GM21447 (cell line): ENCODE measurements at regions not wholly inside any gene's neighbourhood (a gene's known extent, or its start where the extent isn't known, plus 50 kb on each side); places are given as distances from the start of the nearest gene placed in this dataset.
"Not testable (repeated sequence)": the region's sequence is repeated elsewhere in the genome, so short reads cannot be mapped to it uniquely, and the experiment has no call there.

Experiments
- ATAC-seq: cut with Tn5 transposase; IDR thresholded peaks from one replicate; pipeline ENCODE4 v1.9.1; 2021; ENCODE audit not compliant: unreplicated experiment

DNA sequence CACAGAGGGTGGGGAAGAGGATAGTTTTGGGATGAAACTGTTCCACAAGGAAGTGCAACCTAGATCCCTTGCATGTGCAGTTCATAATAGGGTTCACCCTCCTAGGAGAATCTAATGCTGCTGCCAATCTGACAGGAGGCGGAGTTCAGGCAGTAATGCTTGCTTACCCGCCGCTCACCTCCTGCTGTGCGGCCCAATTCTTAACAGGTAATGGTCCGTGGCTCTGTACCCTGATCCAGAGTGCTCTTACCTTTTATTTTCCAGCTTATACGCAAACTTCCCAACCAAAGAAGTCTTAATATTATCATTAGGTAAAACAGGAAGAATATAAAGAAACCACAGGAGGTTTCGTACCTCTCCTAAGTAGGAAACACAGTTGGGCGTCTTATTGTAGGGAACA lies 82.7 kb upstream of the CD302 start:
- no peak for ATAC-seq

DNA sequence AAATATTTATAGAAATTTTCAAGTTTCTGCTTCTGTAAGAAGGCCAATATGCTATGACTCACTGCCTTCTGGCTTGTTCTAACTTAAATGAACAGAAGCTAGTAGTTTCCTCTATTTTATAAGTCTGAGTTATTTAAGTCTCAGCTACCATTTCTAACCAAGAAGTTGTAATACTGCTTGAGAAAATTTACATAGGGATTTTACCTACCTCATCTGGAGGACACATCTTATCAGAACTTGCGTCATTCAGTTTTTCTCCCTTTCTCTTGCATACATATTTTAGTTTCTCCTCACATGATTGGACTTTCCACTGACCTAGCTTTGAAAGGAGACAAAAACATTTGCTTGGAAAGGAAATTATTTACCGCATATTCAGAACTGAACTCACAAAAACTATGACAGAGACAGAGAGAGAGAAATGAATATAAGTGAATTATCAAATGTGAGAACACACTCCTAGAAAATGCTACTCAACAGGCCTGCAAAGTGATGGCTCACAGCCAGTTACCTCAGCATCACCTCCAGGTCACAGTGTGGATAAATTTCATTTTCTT lies 81.1 kb upstream of the CD302 start:
- peak; percentile 91 for ATAC-seq

DNA sequence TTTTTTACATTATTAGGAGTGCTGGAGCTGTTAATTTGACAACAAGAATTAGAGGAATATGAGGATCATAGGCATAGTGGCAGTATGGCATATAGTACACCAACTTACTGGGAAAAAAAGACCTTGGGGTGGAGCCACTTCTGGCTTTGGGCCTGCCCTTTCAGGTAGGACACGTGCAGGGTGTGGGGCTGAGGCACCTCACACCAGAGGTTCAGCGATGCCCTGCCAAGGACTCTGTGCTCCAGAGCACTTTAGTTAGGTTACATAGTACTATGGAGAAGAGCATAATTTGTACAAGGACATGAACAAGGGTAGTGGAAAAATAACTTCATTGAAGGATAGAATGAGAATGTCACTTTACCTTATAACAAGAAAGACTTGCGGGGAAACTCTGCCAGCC lies 77.1 kb upstream of the CD302 start:
- no peak for ATAC-seq

DNA sequence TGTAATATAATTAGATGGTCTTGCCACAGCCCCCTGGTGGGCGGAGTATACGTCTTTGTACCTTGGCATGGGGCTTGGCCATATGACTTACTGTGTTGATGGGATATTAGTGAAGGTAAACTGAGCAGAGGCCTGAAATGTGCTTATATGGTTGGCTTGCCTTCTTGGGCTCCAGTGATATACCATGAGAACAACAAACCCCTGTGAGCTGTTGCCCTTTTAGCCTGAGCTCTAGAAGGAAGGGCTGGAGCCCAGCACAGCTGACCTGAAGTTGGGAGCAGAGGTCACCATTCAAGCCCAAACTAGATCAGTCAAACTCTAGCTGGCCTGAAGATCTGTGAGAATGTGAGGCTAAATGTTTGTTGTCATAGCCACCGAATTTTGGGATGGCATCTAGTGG lies 75.2 kb upstream of the CD302 start:
- no peak for ATAC-seq

DNA sequence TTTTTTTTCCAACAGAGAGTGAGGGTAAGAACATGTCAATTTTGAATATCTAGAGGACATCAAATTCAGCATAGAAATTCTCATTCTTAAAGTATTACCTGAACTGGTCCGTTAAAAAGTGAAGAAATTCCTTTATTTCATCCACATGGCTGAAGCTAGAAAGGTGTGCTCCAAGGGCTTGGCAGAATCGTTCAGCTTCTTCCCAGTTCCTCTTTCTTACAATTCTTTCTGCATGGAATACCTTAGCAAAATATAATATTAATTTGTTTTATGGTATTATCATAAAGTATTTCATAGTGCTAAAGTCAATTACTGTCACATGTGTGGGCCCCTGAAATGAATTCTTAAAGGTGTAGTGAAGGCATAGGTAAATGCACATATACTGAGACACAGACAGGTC lies 74.3 kb upstream of the CD302 start:
- no peak for ATAC-seq

DNA sequence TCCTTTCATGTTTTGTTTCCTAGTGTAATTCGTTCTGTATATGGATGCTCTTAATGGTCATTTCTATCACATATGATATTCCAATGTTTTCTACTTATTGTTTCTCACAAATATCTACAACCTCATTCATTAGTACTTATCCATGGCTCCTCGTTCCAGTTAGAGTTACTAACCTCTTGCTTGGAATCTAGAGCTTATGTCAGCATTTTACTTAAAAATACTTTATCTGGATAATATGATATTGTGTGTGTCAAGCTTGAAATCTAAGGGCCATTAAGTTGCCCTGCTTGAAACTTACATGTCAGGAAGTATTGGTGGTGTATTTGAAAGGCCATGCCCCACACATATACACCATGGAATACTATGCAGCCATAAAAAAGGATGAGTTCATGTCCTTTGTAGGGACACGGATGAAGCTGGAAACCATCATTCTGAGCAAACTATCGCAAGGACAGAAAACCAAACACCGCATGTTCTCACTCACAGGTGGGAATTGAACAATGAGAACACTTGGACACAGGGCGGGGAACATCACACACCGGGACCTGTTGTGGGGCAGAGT lies 70.7 kb upstream of the CD302 start:
- not testable (repeated sequence) for ATAC-seq

DNA sequence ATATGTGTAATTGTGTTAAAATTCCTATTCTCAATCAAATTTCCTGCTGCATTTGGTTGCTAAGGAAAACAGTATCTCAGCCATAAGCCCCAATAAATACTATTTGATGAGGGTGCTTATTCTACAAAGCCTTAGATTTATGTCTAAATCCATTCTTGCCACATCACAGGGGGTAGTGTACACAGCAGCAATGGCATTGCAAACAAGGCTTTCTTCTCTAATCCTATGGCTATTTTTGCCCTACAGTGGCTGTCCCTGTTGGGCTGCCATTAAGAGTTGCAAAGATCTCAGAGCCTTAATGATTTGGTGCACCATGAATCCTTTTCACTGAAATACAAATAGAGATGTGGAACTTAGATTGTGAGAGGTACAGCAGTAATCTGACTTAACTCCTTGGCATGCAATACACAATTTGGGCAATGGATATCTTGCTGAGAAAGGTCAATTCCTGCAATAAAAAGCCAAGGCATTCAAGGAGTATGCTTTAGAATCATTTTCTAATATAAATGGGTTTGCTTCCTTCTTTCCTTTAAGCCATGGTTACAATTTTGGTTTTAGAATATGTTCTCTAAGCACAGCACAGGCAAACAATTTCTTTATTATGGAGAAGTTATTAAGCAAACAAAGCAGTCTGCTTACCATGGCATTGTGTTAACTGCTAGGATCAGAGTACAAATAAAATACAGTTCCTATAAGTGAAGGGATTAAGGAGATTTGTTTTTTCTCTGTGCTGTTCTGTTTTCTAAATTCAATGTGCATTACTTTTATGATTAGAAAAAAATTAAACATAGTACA lies 69.8 kb upstream of the CD302 start:
- no peak for ATAC-seq

DNA sequence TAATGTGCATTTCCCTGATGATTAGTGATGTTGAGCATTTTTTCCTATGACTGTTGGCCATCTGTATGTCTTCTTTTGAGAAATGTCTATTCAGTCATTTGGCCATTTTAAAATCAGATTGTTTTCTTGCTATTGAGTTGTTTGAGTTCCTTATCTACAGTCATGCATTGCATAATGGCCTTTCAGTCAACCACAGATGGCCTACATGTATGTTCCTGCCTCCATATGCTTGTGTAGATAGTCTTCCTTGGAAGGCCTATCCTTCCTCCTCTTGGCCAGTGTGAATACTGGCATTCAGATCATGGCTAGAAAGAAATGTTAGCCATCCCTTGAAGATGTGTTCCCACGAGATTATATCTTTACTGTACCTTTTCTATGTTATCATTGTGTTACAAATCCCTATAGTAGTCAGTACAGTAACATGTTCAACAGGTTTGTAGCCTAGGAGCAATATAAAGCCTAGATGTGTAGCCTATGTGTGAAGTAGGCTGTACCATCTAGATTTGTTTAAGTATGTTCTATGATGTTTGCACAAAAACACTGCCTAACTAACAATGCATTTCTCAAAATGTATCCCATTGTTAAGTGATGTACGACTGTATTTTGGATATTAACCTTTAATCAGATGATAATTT lies 65.6 kb upstream of the CD302 start:
- ATAC-seq = no peak

DNA sequence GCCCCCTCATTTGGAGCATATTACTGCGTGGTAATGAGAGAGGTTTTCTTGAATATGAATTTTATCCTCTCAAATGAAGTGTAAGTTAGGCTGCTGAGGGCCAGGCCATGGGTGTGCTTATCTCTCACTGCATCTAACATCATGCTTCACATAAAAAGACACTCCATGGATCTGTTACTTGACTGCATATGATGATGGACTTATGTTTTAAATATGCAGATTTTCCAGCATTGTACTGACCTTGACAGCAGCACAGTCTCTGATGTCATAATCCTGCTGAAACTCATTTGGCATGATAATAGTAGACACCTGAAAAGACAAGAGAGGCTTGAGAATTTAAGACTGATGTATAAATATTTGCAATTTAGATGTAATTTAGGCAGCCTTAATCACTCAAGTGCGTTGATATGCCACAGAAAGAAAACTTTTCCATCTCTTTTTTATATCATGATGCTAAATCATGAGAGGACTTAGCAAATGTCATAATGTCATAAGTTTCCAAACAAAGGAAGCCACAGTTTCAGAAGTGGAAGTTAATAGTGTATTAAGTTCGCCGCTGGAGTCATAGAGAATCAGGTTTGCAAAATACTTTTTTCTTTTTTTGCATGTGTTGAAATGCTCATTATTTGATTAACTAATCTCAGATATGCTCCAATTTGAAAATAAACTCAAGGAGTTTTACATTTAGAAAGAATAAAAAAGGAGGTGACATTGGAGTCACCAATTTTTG lies 62.7 kb upstream of the CD302 start:
- no peak for ATAC-seq

DNA sequence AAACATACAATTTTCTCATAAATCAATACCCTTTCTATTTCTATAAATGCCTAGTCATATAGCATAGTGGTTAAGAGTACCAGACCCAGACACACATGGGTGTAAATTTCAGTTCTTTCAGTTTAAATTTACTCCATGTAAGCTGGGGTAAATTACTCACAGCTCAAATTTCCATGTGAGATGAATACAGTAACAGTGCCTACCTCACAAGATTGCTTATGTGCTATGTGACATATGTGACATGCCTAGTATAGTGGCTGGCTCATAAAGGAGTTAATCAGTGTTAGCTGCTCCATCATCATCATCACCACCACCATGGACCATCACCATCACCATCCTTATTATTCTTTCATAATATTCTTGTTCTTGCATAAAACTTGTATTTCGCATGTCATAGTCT lies 61.6 kb upstream of the CD302 start:
- ATAC-seq = no peak

DNA sequence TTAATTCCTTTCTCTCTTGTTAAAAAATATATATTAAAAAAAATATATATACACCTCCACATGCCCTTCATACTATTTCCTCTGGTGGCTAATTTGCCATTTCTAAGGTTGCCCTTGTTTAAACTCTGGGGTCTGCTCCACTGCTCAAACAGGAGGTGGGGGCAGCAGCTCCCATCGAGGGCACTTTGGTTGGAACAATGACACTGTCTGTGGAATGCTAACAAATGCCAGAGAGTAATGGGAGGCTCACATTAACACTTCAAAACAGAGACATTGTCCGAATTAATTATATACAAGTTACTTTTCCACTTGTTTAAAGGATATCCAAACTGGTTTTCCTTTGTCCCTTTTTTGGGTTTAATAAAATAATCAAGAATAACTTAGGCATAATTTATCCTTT lies 58.8 kb upstream of the CD302 start:
- no peak for ATAC-seq

DNA sequence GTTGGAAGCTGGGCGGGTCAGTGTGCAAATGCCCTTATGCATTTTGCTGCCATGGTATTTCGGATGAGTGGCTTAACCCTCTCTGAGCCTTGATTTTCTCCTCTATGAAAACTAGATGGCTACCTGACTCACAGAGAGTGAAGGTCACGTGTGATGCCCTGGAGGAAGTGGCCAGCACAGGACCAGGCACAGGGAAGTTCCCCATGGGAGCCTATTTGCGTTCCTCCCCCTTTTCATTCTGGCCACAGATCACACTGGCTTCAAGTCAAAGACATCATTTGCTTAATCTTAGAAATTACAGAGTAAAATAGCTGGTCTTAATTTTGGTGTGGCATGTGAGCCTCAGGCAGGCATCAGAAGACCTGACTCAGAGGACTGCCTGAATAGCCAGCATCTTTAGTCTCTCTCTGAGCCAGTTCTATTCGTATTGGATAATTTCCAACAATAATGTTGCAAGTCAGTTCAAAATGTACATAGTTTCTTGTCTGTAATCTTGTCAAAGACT lies 57.6 kb upstream of the CD302 start:
- ATAC-seq = no peak

DNA sequence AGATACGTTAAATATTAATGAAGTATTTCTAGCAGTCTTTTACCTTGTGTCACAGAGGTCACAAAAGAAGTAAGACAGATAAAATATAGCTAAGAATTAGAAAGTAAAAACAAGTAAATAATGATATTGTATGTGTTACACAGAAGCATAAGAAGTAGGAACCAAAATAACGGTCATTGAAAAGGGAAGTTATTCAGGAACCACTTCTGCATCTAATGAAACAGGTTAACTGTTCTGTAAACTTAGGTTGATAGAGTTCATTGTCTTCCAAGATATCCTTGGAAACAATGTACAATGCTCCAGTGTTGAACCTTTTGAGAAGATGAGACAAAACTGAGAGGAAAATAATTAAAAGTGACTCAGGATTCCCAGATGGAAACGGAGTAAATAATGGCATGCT lies 57.1 kb upstream of the CD302 start:
- ATAC-seq = no peak

DNA sequence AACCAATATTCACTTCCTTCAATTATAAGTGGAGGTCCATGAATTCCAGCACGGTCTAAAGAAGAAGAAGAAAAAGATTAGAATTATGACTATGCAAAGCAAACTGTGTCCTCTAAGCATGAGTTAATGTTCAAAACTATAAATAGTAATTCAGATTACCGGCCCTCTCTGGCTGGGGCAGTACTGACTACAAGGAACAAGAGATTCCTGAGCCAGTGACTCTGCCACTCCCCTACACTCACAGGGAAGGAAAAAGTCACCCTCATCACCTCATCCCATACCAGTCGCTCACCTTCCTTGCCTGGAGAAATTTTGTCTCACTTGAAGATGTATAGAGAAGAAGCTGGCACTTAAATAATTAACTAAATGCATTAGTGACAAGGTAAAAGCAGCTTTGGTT lies 56.5 kb upstream of the CD302 start:
- no peak for ATAC-seq

DNA sequence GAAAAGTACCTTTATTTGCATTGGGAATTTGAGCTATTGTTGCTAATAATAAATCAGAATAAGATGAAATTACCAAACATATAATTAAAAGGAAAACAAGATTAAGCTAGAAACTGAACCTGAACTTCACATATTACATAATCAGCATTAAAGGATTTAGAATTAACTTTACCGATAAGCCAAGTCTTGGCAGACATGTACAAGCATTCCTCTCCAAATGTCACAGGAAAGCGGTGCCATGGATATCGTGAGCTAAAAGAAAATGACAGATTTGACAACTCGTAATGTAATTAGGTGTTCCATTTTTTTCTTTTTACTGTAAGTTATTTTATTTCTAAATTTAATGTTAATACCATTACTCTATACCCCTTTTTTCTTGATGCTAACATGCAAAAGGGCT lies 55.1 kb upstream of the CD302 start:
- no peak for ATAC-seq

DNA sequence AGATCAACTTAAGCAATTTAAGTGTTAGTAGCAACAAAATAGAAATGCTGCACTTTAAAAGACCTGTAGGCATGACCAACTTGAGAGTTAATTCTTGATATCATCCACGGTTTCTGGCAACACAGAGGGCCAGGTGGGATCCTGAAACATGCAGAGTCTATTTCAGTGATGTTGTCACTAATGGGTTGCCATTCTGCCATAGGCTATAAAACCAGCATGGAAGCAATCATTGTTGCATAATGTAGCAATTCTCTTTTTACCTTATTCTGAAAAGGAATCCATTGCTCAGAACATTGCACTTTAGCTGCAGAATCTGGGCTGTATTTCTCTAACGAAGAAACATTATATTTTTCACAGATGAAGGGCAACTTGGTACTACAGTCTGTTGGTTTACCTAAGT lies 53.9 kb upstream of the CD302 start:
- no peak for ATAC-seq

DNA sequence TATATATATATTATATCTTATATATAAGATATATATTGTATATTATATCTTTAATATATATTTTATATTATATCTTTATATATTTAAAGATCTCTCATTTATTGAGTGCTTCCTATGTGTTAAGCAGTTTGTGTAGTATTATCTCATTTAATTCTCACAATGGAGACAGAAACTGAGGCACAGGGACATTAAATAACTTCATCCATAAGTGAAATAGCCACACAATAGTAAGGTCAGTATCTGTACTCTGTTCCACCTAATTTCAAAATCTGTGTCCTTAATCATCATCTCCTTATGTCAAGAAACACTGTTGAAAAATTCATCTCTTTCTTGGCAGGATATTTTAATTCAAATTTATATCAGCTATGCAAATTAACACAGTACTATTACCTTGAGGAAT lies 52.8 kb upstream of the CD302 start:
- ATAC-seq = no peak

DNA sequence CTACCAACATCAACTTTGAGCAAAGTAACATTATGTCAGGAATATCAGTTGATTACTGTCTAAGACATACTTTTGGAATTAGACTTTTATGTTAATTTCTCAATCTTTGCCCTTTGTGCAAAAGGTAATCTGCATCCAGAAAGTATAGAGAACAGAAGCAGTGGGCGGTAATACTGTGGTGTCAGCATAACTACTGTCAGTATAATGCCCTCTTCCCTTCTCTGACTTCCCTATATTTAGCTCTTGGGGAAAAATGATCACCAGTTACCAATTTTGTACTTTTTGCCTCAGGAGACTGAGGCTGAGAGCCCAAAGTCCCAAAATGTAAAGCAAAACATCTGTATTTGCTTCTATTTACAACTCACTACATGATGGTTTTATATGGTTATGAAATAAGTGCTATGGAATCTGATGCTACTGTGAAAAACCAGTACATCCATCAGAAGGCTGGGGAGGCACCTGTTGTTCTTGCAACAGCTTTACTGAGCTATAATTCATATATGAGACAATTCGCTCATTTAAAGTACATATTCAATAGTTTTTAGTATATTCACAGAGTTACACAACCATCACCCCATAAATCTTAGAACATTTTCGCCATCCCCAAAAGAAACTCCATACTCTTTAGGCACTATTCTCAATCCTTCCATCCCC lies 51.3 kb upstream of the CD302 start:
- ATAC-seq = no peak
